Keratinocyte (primary cell): ENCODE measurements at regions not wholly inside any gene's neighbourhood (a gene's known extent, or its start where the extent isn't known, plus 50 kb on each side); places are given as distances from the start of the nearest gene placed in this dataset.

Experiments
- EZH2 ChIP-seq: IDR thresholded peaks from one replicate; pipeline ENCODE4 v1.6.1; 2012; ENCODE audit warnings: inconsistent platforms, mild to moderate bottlenecking, low read length, moderate library complexity
- TF ChIP-seq, protein P1 (sequence below), 3 experiments: IDR thresholded peaks in 1 of 3; conservative IDR thresholded peaks in 1 of 3; optimal IDR thresholded peaks in 1 of 3; 2 replicates in 2 of 3; 3 replicates in 1 of 3; pipeline versions ENCODE3 to v1.5.1; 2011; ENCODE audit warnings: low read length in 3 of 3, mild to moderate bottlenecking in 3 of 3, moderate library complexity in 2 of 3, control low read depth in 1 of 3, inconsistent platforms in 1 of 3; ENCODE audit not compliant: insufficient read depth in 2 of 3; ENCODE audit errors: extremely low read depth in 1 of 3

DNA sequence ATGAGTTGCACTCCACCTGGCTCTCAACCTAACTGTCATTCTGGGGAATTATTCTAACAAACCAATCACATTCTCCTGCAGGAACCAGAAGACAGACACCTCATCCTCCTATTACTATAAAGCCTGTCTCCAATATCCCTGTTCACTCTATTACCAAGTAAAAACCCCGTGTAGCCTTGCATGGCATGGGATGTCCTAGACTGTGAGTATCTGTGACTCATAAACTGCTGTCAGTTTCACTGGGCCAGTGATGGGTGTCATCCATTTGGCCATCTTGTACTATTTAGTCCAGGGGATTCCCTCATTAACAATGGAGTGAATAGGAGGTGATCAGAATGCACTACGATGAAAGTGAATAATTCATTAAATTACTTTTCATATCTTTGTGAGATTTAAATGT lies 608.7 kb downstream of the DNAJB9 start:
- TF ChIP-seq, protein P1, sequence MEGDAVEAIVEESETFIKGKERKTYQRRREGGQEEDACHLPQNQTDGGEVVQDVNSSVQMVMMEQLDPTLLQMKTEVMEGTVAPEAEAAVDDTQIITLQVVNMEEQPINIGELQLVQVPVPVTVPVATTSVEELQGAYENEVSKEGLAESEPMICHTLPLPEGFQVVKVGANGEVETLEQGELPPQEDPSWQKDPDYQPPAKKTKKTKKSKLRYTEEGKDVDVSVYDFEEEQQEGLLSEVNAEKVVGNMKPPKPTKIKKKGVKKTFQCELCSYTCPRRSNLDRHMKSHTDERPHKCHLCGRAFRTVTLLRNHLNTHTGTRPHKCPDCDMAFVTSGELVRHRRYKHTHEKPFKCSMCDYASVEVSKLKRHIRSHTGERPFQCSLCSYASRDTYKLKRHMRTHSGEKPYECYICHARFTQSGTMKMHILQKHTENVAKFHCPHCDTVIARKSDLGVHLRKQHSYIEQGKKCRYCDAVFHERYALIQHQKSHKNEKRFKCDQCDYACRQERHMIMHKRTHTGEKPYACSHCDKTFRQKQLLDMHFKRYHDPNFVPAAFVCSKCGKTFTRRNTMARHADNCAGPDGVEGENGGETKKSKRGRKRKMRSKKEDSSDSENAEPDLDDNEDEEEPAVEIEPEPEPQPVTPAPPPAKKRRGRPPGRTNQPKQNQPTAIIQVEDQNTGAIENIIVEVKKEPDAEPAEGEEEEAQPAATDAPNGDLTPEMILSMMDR (optimal IDR thresholded peaks at IDR 0.05 in 1 of 3, IDR thresholded peaks at IDR 0.05 in 1 of 3, conservative IDR thresholded peaks at IDR 0.05 in 1 of 3; ENCODE audit: extremely low read depth in 1 of 3, insufficient read depth in 2 of 3, low read length in 3 of 3), result no peak
- no peak for TF ChIP-seq EZH2
